ENCODE measurements at regions not wholly inside any gene's neighbourhood (a gene's known extent, or its start where the extent isn't known, plus 50 kb on each side); places are given as distances from the start of the nearest gene placed in this dataset.
A peak's percentile ranks its signal among the peaks of the same experiment; 100 is the strongest.

DNA sequence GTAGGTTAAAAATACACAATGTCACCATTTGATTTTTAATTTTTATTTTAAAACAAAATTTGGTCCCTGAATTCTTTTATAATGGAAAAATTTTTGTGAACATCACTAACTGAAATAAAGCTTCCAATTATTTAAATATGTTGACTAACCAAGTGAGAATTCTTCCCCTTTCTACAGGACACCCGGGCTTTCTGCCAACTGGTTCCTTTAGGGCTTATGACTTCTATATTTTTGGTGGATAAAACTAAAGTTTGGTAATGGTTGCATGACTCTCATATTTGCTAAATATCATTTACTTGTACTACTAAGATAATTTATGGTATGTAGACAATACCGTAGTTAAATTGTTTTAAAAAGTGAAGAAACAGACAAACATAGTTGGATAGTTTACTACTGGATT lies 291.0 kb upstream of the DOK6 start:
- Histone ChIP-seq H3K4me3 (ENCODE audit: low read depth, low read length) (no peak overlapping the region), H3K27ac (ENCODE audit: low read depth) (no peak overlapping the region), H3K36me3 (ENCODE audit: insufficient read depth) (no peaks in the 10 kb centered on the region), H3K4me1 (ENCODE audit: insufficient read depth) (no peaks in the 10 kb centered on the region)
- 40% methylated on average over 2 of the region's 2 CpGs for WGBS
- no peak for DNase-seq (ENCODE audit: extremely low spot score)

DNA sequence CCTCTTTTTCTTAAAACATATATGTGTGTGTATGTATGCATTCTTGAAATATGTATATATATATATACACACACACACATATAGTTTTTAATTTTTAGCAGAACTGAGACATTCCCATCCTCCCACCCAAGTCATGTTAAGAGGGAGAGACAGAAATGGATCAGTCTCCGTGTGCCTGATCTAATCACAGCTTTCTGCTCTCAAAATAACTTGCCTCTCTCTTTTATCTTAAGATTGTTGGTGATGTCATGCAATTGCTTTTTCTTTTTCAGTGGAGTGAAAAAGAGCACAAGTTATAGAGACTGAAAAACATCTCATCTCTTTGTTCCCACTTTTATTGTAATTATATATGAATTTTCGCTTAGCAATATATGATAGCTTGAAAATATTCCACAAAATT lies 279.9 kb upstream of the DOK6 start:
- H3K4me1 ChIP-seq (ENCODE audit: insufficient read depth): no peaks in the 10 kb centered on the region
- DNase-seq (ENCODE audit: extremely low spot score): no peak
- no peaks in the 10 kb centered on the region for H3K36me3 ChIP-seq (ENCODE audit: insufficient read depth)
- no peak overlapping the region for H3K27ac ChIP-seq (ENCODE audit: low read depth)
- WGBS: 59% methylated on average over 2 of the region's 2 CpGs
- H3K4me3 ChIP-seq (ENCODE audit: low read depth, low read length): no peak overlapping the region

DNA sequence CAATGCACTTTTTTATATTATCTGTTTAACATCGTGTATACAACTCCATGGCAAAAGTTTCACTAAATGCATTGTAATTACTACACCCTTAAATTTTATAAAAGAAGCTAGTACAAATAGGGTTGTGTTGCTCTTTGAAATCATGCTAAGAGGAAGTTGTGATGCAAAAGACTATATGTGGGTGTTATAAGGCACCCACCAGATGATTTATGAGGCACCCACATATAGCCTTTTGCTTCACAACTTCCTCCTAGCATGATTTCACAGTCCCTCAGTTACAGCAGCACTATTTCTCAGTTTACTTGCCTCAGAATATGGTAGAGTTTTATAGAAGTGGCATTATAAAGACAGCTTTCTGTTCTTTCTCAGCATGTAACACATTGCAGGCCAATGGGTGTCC lies 277.3 kb upstream of the DOK6 start:
- WGBS: 78% methylated on average over 1 of the region's 1 CpG
- Histone ChIP-seq H3K27ac (ENCODE audit: low read depth) (no peak overlapping the region), H3K4me1 (ENCODE audit: insufficient read depth) (no peaks in the 10 kb centered on the region)

DNA sequence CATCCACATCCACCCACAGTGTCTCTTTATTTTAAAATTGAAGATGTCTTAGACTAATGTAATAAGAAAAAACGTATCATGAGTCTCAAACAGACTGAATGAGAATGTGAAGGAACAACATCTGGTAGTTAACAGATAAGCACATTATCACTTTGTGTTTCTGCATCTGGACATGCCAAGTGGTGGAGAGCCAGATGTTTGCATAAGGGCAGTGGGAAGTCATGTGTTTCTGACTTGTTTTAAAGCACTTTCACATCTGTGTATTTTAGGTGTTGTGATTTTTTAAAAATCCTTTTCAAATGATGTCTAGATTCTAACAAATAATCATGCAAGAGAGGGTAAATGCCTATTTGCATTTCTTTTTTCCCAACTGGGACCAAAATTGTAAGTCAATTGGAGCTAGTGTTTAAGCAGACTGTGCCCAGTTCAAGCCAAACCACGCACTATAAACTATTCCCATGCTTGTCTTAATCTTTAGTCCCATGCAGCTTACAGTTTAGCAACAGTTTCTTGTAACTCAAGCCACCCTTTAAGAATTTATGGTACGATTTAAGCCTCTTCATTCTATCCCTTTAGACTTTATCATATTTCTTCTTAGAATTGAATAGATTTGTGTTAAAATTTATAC lies 272.7 kb upstream of the DOK6 start:
- peak; percentile 8 for DNase-seq (ENCODE audit: extremely low spot score)
- Histone ChIP-seq H3K36me3 (ENCODE audit: insufficient read depth) (no peaks in the 10 kb centered on the region), H3K4me1 (ENCODE audit: insufficient read depth) (no peaks in the 10 kb centered on the region), H3K4me3 (ENCODE audit: low read depth, low read length) (no peak overlapping the region), H3K27ac (ENCODE audit: low read depth) (no peak overlapping the region)
- 40% methylated on average over 3 of the region's 3 CpGs for WGBS

More for the DNA sequence above, 277.3 kb upstream of the DOK6 start:
- Histone ChIP-seq H3K4me3 (ENCODE audit: low read depth, low read length) (no peak overlapping the region), H3K36me3 (ENCODE audit: insufficient read depth) (no peaks in the 10 kb centered on the region)
- DNase-seq (ENCODE audit: extremely low spot score): no peak

DNA sequence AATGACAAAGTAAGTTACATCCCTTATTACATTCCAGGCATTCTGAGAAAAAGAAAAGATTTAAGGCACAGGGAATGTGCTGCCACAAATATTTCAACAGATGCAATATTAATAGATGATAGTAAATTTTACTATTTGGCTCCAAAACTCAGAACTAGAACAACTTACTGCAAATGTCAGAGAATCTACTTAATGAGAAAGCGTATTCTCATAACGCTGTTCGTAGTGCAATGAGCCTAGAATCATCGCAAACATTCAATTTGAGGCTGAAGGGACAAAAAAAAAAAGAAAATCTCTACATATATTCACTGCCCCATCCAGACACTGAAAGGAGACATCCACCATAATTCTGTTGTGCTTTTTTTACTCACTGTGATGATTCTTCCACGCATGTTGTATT lies 272.1 kb upstream of the DOK6 start:
- 67% methylated on average over 5 of the region's 5 CpGs for WGBS
- no peaks in the 10 kb centered on the region for H3K4me1 ChIP-seq (ENCODE audit: insufficient read depth)
- DNase-seq (ENCODE audit: extremely low spot score): peak; percentile 8

DNA sequence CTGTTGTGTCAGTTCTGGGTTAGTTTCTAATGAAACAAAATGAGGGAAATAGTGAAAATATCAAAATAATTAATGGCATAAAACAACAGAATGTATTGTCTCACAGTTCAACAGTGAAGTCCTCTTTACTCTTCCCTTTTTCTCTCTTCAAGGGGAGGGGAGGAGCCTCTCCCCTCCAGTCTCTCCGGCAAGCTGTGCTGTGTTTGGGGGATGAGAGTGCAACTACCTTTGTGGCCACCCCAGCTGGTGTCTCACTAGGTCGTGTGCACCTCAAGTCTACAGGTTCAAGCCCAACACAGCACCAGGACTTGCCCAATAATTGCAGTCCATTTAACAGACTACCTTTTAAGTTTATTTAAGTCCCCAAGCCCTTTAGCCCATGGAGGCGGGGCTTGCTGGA lies 271.7 kb upstream of the DOK6 start:
- H3K4me3 ChIP-seq (ENCODE audit: low read depth, low read length): no peak overlapping the region
- no peaks in the 10 kb centered on the region for H3K36me3 ChIP-seq (ENCODE audit: insufficient read depth)
- no peak for DNase-seq (ENCODE audit: extremely low spot score)
- H3K27ac ChIP-seq (ENCODE audit: low read depth): no peak overlapping the region
- H3K4me1 ChIP-seq (ENCODE audit: insufficient read depth): no peaks in the 10 kb centered on the region
- 77% methylated on average over 3 of the region's 3 CpGs for WGBS

More for the DNA sequence above, 272.1 kb upstream of the DOK6 start:
- Histone ChIP-seq H3K36me3 (ENCODE audit: insufficient read depth) (no peaks in the 10 kb centered on the region), H3K27ac (ENCODE audit: low read depth) (no peak overlapping the region), H3K4me3 (ENCODE audit: low read depth, low read length) (no peak overlapping the region)

DNA sequence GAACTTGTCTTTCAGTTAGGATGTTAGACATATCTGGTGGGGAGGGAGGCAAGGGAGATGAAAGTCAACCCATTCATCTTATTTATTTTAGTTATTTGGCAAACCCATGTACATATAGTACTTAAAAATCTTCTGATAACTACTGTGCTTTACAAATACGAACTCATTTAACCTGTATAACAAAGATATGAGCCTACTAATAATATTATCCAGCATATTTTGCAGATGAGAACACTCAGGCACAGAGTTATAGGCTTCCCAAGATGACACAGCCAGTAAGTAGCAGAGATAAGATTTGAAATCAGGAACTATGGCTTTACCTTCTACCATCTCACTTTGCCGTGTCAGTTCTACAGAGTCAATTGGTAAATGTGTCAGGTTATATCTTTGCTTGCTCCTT lies 262.6 kb upstream of the DOK6 start:
- H3K4me3 ChIP-seq (ENCODE audit: low read depth, low read length): no peak overlapping the region
- WGBS: 61% methylated on average over 2 of the region's 2 CpGs
- no peaks in the 10 kb centered on the region for H3K4me1 ChIP-seq (ENCODE audit: insufficient read depth)
- H3K36me3 ChIP-seq (ENCODE audit: insufficient read depth): no peaks in the 10 kb centered on the region
- H3K27ac ChIP-seq (ENCODE audit: low read depth): no peak overlapping the region
- DNase-seq (ENCODE audit: extremely low spot score): no peak

DNA sequence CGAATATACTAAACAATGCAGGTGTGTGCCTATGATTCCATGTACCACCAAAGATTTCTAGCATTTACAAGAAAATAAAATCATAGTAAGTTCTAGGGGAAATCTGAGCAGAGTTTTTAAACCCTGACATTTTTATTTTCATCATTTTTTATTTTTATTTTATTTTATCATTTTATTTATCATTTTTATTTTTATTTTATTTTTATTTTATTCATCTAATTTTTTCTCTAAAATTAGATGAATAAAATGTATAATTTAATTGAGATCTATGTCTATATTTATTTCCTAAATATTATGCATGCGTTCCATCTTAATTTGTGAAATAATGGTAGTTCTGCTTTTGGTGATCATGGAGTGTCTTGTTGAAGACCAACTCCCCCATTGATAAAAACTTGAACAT lies 257.6 kb upstream of the DOK6 start:
- WGBS: 97% methylated on average over 2 of the region's 2 CpGs

DNA sequence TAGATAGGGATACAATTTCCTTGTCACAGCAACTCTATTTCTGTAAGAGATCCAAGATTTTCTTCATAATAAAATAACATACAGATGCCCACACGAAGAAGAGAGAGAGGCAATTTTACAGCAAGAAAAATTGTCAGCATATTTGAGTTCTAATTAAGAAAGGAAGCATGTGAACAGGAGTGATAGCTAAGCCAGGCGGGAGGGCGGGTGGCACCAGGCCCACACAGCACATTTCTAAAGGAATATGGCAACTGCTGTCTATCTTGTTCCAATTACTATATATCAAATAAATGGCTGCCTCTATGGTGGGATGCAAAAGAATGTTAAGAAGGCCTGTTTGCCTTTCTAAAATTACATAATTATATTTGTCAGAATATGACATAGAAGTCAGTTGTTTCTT lies 248.3 kb upstream of the DOK6 start:
- H3K27ac ChIP-seq (ENCODE audit: low read depth): no peak overlapping the region
- WGBS: 88% methylated on average over 3 of the region's 3 CpGs
- H3K4me1 ChIP-seq (ENCODE audit: insufficient read depth): no peaks in the 10 kb centered on the region
- DNase-seq (ENCODE audit: extremely low spot score): no peak
- no peaks in the 10 kb centered on the region for H3K36me3 ChIP-seq (ENCODE audit: insufficient read depth)
- no peak overlapping the region for H3K4me3 ChIP-seq (ENCODE audit: low read depth, low read length)

More for the DNA sequence above, 257.6 kb upstream of the DOK6 start:
- no peak for DNase-seq (ENCODE audit: extremely low spot score)
- H3K4me3 ChIP-seq (ENCODE audit: low read depth, low read length): no peak overlapping the region
- no peaks in the 10 kb centered on the region for H3K36me3 ChIP-seq (ENCODE audit: insufficient read depth)
- H3K4me1 ChIP-seq (ENCODE audit: insufficient read depth): no peaks in the 10 kb centered on the region
- H3K27ac ChIP-seq (ENCODE audit: low read depth): no peak overlapping the region

DNA sequence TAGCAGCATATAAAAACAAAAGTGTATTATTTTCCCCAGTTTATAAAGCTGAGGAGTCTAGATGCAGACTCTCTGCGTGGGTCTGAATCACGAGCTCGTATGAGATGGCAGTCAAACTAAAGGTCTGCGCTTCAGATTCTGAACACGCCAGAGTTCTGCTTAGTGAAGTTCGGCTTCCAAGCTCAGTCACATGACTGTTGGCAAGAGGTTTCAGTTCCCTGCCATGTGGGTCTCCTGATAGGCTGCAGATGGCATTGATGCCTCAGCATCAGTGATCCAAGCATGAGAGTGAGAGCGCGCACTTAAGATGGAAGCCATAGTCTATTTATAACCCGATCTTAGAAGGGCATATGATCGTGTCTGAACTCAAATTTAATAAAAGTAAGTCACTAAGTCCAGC lies 242.8 kb upstream of the DOK6 start:
- H3K4me1 ChIP-seq (ENCODE audit: insufficient read depth): no peaks in the 10 kb centered on the region
- 95% methylated on average over 10 of the region's 10 CpGs for WGBS
- no peak for DNase-seq (ENCODE audit: extremely low spot score)
- no peaks in the 10 kb centered on the region for H3K36me3 ChIP-seq (ENCODE audit: insufficient read depth)
- no peak overlapping the region for H3K27ac ChIP-seq (ENCODE audit: low read depth)
- no peak overlapping the region for H3K4me3 ChIP-seq (ENCODE audit: low read depth, low read length)

DNA sequence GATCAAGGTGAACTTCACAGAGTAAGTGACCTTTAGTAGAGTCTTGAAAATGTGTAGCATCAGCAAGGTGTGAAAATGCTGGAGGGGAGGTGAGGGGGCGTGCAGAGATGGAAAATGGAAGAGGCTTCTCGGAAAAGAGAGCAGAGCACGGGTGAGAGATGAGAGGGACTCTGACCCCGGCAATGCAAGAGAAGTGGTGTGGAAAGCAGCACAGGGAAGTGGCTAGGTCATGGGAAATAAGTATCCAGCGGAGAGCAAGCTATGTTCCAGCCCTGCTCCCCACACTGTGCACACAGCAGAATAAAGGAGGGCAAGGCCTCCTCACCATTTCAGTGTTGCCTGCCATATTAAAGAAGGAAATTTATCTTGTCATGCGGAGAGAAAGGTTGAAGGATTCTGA lies 241.7 kb upstream of the DOK6 start:
- 92% methylated on average over 6 of the region's 6 CpGs for WGBS
- no peak overlapping the region for H3K4me3 ChIP-seq (ENCODE audit: low read depth, low read length)
- no peak for DNase-seq (ENCODE audit: extremely low spot score)
- H3K36me3 ChIP-seq (ENCODE audit: insufficient read depth): no peaks in the 10 kb centered on the region
- H3K27ac ChIP-seq (ENCODE audit: low read depth): no peak overlapping the region
- no peaks in the 10 kb centered on the region for H3K4me1 ChIP-seq (ENCODE audit: insufficient read depth)

DNA sequence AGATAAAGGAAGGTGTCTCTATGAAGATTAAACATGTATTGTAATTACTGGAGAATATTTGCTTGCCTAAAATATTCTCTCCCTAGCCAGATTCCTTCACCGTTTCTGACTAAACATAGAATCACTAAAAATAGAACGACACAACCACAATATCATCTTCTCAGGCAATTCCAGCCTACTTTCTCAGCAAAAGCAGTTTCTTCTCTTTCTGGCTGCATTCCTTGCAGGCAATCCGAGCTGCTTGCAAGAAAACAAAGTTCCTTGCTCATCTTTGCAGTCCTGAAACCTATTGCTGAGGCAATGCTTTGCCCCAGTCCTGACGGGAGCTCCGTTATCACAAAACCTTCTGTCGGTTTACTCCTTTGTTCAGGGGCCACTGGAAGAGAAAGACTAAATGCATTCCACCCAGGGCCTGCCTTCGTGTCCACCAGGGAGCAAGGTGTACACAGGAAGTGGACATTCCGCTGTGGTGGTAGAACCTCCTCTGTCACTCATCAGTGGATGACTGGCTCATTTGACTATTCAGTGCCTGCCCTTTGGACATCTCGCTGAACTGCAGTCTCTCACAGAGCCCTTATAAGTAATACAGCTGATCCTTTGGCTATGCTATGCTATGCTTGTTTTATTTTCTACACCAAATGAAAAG lies 239.2 kb upstream of the DOK6 start:
- no peak overlapping the region for H3K4me3 ChIP-seq (ENCODE audit: low read depth, low read length)
- no peaks in the 10 kb centered on the region for H3K4me1 ChIP-seq (ENCODE audit: insufficient read depth)
- WGBS: 37% methylated on average over 9 of the region's 9 CpGs
- H3K36me3 ChIP-seq (ENCODE audit: insufficient read depth): no peaks in the 10 kb centered on the region
- no peak overlapping the region for H3K27ac ChIP-seq (ENCODE audit: low read depth)
- DNase-seq (ENCODE audit: extremely low spot score): no peak

DNA sequence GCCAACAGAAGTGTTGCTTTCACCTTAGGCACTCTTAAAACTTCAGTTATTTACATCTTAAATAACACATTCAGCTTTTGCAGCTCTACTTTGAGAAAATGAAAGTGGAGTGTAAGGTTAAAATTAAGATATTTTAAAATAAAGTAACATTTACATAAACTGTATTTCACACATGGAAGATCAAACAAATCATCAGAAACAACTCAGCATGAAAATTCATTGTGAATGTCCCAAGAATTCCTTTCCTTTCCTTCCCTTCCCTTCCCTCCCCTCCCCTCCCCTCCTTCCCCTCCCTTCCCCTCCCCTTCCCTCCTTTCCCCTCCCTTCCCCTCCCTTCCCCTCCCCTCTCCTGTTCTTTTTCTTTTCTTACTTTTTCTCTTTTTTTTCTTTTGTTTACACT lies 238.0 kb upstream of the DOK6 start:
- no peak for DNase-seq (ENCODE audit: extremely low spot score)
- H3K4me1 ChIP-seq (ENCODE audit: insufficient read depth): no peaks in the 10 kb centered on the region
- no peak overlapping the region for H3K27ac ChIP-seq (ENCODE audit: low read depth)
- no peaks in the 10 kb centered on the region for H3K36me3 ChIP-seq (ENCODE audit: insufficient read depth)
- H3K4me3 ChIP-seq (ENCODE audit: low read depth, low read length): no peak overlapping the region

DNA sequence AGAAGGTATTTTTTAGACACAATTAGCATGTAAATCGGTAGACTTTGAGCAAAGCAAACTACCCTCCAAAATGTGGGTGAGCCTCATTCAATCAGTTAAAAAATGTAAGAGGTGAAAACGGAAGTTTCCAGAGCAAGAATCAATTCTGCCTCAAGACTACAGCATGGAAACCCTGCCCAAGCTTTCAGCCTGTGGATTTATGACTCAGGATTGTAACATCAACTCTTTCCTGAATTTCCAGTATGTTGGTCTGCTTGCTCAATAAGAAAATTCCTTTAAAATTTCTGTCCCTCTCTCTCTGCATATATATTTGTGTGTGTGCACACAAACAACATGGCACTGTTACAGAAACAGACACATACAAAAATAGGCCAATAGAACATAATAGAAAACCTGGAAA lies 228.6 kb upstream of the DOK6 start:
- WGBS: 95% methylated on average over 2 of the region's 2 CpGs
- DNase-seq (ENCODE audit: extremely low spot score): no peak
- H3K4me3 ChIP-seq (ENCODE audit: low read depth, low read length): no peak overlapping the region
- H3K36me3 ChIP-seq (ENCODE audit: insufficient read depth): no peaks in the 10 kb centered on the region
- H3K4me1 ChIP-seq (ENCODE audit: insufficient read depth): no peaks in the 10 kb centered on the region
- H3K27ac ChIP-seq (ENCODE audit: low read depth): no peak overlapping the region

DNA sequence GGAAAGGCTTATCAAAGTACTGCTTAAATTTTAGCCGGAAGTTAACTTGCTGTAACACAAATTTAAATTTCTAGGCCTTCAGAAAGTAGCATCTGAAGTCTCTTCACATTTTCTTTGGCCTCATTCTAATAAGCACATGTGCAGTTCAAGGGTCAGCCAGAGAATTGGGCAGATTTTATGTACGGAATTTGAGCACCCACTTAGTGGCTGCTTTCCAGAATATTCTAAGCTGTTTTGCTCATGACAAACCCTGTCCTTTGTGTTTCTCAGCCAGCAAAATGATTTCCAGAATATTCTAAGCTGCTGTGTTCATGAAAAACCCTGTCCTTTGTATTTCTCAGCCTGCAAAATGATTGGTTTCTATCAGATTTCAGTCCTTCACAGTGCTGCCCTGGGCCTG lies 225.0 kb upstream of the DOK6 start:
- WGBS: 74% methylated on average over 2 of the region's 2 CpGs
- Histone ChIP-seq H3K36me3 (ENCODE audit: insufficient read depth) (no peaks in the 10 kb centered on the region), H3K27ac (ENCODE audit: low read depth) (no peak overlapping the region)

More for the DNA sequence above, 225.0 kb upstream of the DOK6 start:
- no peak for DNase-seq (ENCODE audit: extremely low spot score)
- Histone ChIP-seq H3K4me3 (ENCODE audit: low read depth, low read length) (no peak overlapping the region), H3K4me1 (ENCODE audit: insufficient read depth) (no peaks in the 10 kb centered on the region)
